ENCODE measurements at regions not wholly inside any gene's neighbourhood (a gene's known extent, or its start where the extent isn't known, plus 50 kb on each side); places are given as distances from the start of the nearest gene placed in this dataset.
"Not testable (repeated sequence)": the region's sequence is repeated elsewhere in the genome, so short reads cannot be mapped to it uniquely, and the experiment has no call there.

- no peak for DNase-seq (ENCODE audit: low read depth)
- in situ Hi-C loops (cut with HindIII; ENCODE audit: low pct_unique_long_range_greater_than_20kb, low sequenced_read_pairs), result no loop called here
These were observed 275.0 kb downstream of the ALG10 start for GRCh38 chr12:34297126-34297789.

GRCh38 chr12:34297790-34298164 lies 275.5 kb downstream of the ALG10 start:
- no peak for DNase-seq (ENCODE audit: low read depth)
- in situ Hi-C loops (cut with HindIII; ENCODE audit: low pct_unique_long_range_greater_than_20kb, low sequenced_read_pairs), result no loop called here

GRCh38 chr12:34298176-34298970 lies 276.1 kb downstream of the ALG10 start:
- in situ Hi-C loops (cut with HindIII; ENCODE audit: low pct_unique_long_range_greater_than_20kb, low sequenced_read_pairs), result no loop called here
- DNase-seq (ENCODE audit: low read depth), result no peak

- DNase-seq (ENCODE audit: low read depth), result no peak
- in situ Hi-C loops (cut with HindIII; ENCODE audit: low pct_unique_long_range_greater_than_20kb, low sequenced_read_pairs), result no loop called here
These were observed 276.9 kb downstream of the ALG10 start for GRCh38 chr12:34298971-34299801.

GRCh38 chr12:34299802-34300193 lies 277.5 kb downstream of the ALG10 start:
- in situ Hi-C loops (cut with HindIII; ENCODE audit: low pct_unique_long_range_greater_than_20kb, low sequenced_read_pairs), result no loop called here
- no peak for DNase-seq (ENCODE audit: low read depth)

- DNase-seq (ENCODE audit: low read depth), result no peak
- in situ Hi-C loops (cut with HindIII; ENCODE audit: low pct_unique_long_range_greater_than_20kb, low sequenced_read_pairs), result no loop called here
These were observed 278.3 kb downstream of the ALG10 start for GRCh38 chr12:34300376-34301250.

- in situ Hi-C loops (cut with HindIII; ENCODE audit: low pct_unique_long_range_greater_than_20kb, low sequenced_read_pairs), result no loop called here
- DNase-seq (ENCODE audit: low read depth), result no peak
These were observed 279.2 kb downstream of the ALG10 start for GRCh38 chr12:34301251-34302130.

GRCh38 chr12:34302131-34302885 lies 280.0 kb downstream of the ALG10 start:
- DNase-seq (ENCODE audit: low read depth), result no peak
- in situ Hi-C loops (cut with HindIII; ENCODE audit: low pct_unique_long_range_greater_than_20kb, low sequenced_read_pairs), result no loop called here

GRCh38 chr12:34303091-34303870 lies 281.0 kb downstream of the ALG10 start:
- in situ Hi-C loops (cut with HindIII; ENCODE audit: low pct_unique_long_range_greater_than_20kb, low sequenced_read_pairs), result no loop called here
- DNase-seq (ENCODE audit: low read depth), result no peak

- no peak for DNase-seq (ENCODE audit: low read depth)
- in situ Hi-C loops (cut with HindIII; ENCODE audit: low pct_unique_long_range_greater_than_20kb, low sequenced_read_pairs), result no loop called here
These were observed 281.7 kb downstream of the ALG10 start for GRCh38 chr12:34304001-34304400.

GRCh38 chr12:34304546-34304945 lies 282.2 kb downstream of the ALG10 start:
- DNase-seq (ENCODE audit: low read depth), result no peak
- in situ Hi-C loops (cut with HindIII; ENCODE audit: low pct_unique_long_range_greater_than_20kb, low sequenced_read_pairs), result no loop called here

- in situ Hi-C loops (cut with HindIII; ENCODE audit: low pct_unique_long_range_greater_than_20kb, low sequenced_read_pairs), result no loop called here
- DNase-seq (ENCODE audit: low read depth), result no peak
These were observed 282.9 kb downstream of the ALG10 start for GRCh38 chr12:34305176-34305575.

- in situ Hi-C loops (cut with HindIII; ENCODE audit: low pct_unique_long_range_greater_than_20kb, low sequenced_read_pairs), result no loop called here
- DNase-seq (ENCODE audit: low read depth), result no peak
These were observed 284.0 kb downstream of the ALG10 start for GRCh38 chr12:34306133-34306830.

- DNase-seq (ENCODE audit: low read depth); in situ Hi-C loops (cut with HindIII; ENCODE audit: low pct_unique_long_range_greater_than_20kb, low sequenced_read_pairs): not testable (repeated sequence)
These were observed 287.8 kb downstream of the ALG10 start for GRCh38 chr12:34309806-34310804.

Measured in Caki2 (cell line).